ENCODE measurements at regions not wholly inside any gene's neighbourhood (a gene's known extent, or its start where the extent isn't known, plus 50 kb on each side); places are given as distances from the start of the nearest gene placed in this dataset.

DNA sequence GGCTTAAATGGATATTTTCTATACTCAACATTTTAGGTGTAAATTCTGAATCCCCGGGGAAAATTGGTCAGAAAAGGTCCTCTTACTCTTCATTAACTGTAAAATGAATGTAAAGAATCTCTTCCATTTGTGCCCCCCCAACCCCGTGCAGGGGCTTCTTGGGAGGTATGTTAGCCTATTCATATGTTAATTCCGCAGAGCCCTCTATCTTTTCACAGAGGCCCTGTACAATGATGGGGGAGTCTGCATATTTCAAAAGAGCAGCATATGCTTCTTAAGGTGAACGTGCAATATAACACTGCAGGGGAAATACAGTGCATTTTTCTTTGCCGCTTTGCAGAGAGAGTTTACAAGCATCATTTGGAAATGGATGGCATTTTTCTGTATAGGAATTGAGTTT, 88.5 kb upstream of the CXorf66 start:
- Histone ChIP-seq H3K36me3 (no peaks in the 10 kb centered on the region), H3K4me1 (peaks cover 0 to 3% (median 0%) of the 10 kb centered on the region in 6 donors), H3K9me3 (no peaks in the 10 kb centered on the region), H3K27me3 (replicated peaks in 1 of 7) (peaks cover 0 to 6% (median 0%) of the 10 kb centered on the region in 7 donors), H3K4me3 (no peak overlapping the region), H3K27ac (no peak overlapping the region)
- intact Hi-C loops (cut with DNase I; ENCODE audit: low total_unique reads): no loop called here
- WGBS, 5 donors: 39 to 70% (median 59%) methylated on average over 5 of the region's 5 CpGs
- TF ChIP-seq, protein P1, sequence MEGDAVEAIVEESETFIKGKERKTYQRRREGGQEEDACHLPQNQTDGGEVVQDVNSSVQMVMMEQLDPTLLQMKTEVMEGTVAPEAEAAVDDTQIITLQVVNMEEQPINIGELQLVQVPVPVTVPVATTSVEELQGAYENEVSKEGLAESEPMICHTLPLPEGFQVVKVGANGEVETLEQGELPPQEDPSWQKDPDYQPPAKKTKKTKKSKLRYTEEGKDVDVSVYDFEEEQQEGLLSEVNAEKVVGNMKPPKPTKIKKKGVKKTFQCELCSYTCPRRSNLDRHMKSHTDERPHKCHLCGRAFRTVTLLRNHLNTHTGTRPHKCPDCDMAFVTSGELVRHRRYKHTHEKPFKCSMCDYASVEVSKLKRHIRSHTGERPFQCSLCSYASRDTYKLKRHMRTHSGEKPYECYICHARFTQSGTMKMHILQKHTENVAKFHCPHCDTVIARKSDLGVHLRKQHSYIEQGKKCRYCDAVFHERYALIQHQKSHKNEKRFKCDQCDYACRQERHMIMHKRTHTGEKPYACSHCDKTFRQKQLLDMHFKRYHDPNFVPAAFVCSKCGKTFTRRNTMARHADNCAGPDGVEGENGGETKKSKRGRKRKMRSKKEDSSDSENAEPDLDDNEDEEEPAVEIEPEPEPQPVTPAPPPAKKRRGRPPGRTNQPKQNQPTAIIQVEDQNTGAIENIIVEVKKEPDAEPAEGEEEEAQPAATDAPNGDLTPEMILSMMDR (IDR thresholded peaks at IDR 0.05 in 8 of 11, conservative IDR thresholded peaks at IDR 0.05 in 3 of 11): no peak
- TF ChIP-seq POLR2A (IDR thresholded peaks at IDR 0.05) (no peak), POLR2AphosphoS5 (IDR thresholded peaks at IDR 0.05) (no peak)
- DNase-seq: no peak

GRCh38 chrX:140050906-140051305, 85.6 kb upstream of the CXorf66 start:
- H3K36me3 ChIP-seq: no peaks in the 10 kb centered on the region
- no peaks in the 10 kb centered on the region for H3K9me3 ChIP-seq
- intact Hi-C loops (cut with DNase I; ENCODE audit: low total_unique reads): no loop called here
- no peak for DNase-seq
- no peak overlapping the region for H3K27ac ChIP-seq
- H3K4me3 ChIP-seq: no peak overlapping the region
- H3K27me3 ChIP-seq (replicated peaks in 1 of 7): peaks cover 0 to 17% (median 0%) of the 10 kb centered on the region in 7 donors
- TF ChIP-seq POLR2AphosphoS5 (IDR thresholded peaks at IDR 0.05) (no peak), POLR2A (IDR thresholded peaks at IDR 0.05) (no peak)
- TF ChIP-seq, protein P1 (IDR thresholded peaks at IDR 0.05 in 8 of 11, conservative IDR thresholded peaks at IDR 0.05 in 3 of 11): no peak
- H3K4me1 ChIP-seq: no peaks in the 10 kb centered on the region

GRCh38 chrX:140040386-140040785, 75.1 kb upstream of the CXorf66 start:
- DNase-seq: no peak

GRCh38 chrX:140038842-140039241, 73.5 kb upstream of the CXorf66 start:
- Histone ChIP-seq H3K4me3 (no peak overlapping the region), H3K27me3 (replicated peaks in 1 of 7) (peaks cover 0 to 7% (median 0%) of the 10 kb centered on the region in 7 donors), H3K27ac (no peak overlapping the region), H3K9me3 (peaks cover 0 to 37% (median 10%) of the 10 kb centered on the region in 8 donors), H3K36me3 (no peaks in the 10 kb centered on the region), H3K4me1 (no peaks in the 10 kb centered on the region)
- intact Hi-C loops (cut with DNase I; ENCODE audit: low total_unique reads): no loop called here
- DNase-seq: no peak
- TF ChIP-seq POLR2AphosphoS5 (IDR thresholded peaks at IDR 0.05) (no peak), POLR2A (IDR thresholded peaks at IDR 0.05) (no peak)
- TF ChIP-seq, protein P1 (IDR thresholded peaks at IDR 0.05 in 8 of 11, conservative IDR thresholded peaks at IDR 0.05 in 3 of 11): no peak

More at GRCh38 chrX:140040386-140040785, 75.1 kb upstream of the CXorf66 start:
- H3K36me3 ChIP-seq: no peaks in the 10 kb centered on the region
- no peak overlapping the region for H3K4me3 ChIP-seq
- H3K4me1 ChIP-seq: no peaks in the 10 kb centered on the region
- TF ChIP-seq POLR2AphosphoS5 (IDR thresholded peaks at IDR 0.05) (no peak), POLR2A (IDR thresholded peaks at IDR 0.05) (no peak)
- TF ChIP-seq, protein P1 (IDR thresholded peaks at IDR 0.05 in 8 of 11, conservative IDR thresholded peaks at IDR 0.05 in 3 of 11): no peak
- 73 to 84% (median 78%) methylated on average over 4 to 5 of the region's 5 CpGs for WGBS, 5 donors
- no peak overlapping the region for H3K27ac ChIP-seq
- H3K27me3 ChIP-seq (replicated peaks in 1 of 7): no peaks in the 10 kb centered on the region
- peaks cover 0 to 37% (median 10%) of the 10 kb centered on the region in 8 donors for H3K9me3 ChIP-seq
- intact Hi-C loops (cut with DNase I; ENCODE audit: low total_unique reads): no loop called here

Measured in spleen (tissue), 11 donors.